Activated CD4-positive, alpha-beta T cell treated with anti-CD3 and anti-CD28 coated beads, Interleukin-2, Interleukin-6, amounts not matched to agents 100 ng/mL and 50 ng/mL, durations not matched to agents 16 hours and 8 hours (primary cell): ENCODE measurements at regions not wholly inside any gene's neighbourhood (a gene's known extent, or its start where the extent isn't known, plus 50 kb on each side); places are given as distances from the start of the nearest gene placed in this dataset.

Experiments used
- DNase-seq: peaks from one replicate; pipeline ENCODE4 v3.0.0-alpha.2; 2020

- no peak for DNase-seq
Measured at GRCh38 chr12:73372856-73373255, 1100.7 kb downstream of the TRHDE start.

DNA sequence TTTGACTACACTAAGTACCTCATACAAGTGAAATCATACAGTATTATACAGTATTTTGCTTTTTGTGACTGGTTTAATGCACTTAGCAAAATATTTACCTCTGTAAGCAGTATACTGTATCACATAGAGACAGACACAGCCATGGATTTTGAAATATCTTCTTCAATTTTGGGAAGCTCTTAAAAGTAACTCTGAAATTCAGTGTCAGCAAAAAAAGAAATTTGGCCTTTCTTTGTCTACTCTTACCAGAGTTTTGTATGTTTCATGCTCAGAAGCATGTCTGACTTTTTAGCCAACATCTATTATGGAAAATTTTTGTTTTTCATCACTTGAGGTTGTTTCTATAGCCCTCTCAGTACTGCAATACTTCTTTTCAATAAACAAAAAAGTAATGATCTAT, 1102.2 kb downstream of the TRHDE start:
- no peak for DNase-seq

DNA sequence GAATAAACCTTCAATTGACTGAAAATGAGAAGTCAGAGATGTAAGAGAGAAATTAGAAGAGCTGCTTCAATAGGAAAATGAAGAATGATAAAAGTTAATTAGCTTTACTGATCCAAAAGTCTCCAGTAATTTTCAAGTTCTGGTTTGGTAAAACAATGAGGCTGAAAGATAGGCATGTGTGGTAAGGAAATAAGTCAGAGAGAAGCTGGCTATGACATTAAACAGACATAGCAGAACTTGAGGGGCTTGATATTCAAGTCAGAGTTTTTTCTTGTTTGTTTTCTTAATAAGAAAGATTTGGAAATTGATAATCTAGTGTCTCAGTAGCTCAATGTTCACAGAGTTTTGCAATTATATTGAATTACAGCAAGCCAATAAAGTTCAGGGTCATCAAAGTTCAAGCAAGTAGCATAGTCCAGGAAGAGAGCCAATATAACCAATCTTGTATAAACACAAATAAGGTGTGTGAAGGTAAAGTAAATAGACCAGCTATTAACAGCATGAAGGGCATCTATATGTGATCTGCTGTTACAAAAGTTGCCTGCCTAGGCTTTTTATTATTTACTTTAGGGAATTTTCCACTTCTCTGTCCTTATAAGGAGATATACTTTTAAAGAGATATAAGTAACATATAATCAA, 1111.5 kb downstream of the TRHDE start:
- no peak for DNase-seq

- no peak for DNase-seq
Measured at GRCh38 chr12:73384592-73384991, 1112.4 kb downstream of the TRHDE start.

DNA sequence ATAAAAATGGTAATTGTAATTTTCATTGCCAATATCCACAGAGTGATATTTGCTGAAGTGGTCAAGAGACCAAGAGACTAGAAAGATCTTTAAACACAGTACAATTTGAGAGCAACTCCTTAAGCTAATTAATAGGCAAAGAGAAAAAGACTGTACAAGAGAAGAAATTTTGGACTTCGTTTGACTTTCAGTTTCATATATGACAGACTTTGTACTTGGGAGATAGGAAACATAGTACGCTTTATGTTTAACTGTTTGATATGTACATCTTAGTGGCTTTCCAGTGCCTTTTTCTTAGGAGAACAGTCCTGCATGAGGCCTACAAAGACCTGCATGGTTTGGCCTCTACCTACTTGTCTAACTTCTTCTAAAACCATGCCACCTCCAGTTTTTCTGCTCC, 1118.1 kb downstream of the TRHDE start:
- DNase-seq: no peak

GRCh38 chr12:73413051-73413450, 1124.6 kb upstream of the ATXN7L3B start:
- no peak for DNase-seq

GRCh38 chr12:73413974-73414373, 1123.7 kb upstream of the ATXN7L3B start:
- no peak for DNase-seq

GRCh38 chr12:73414926-73415325, 1122.7 kb upstream of the ATXN7L3B start:
- no peak for DNase-seq

GRCh38 chr12:73418541-73418940, 1119.1 kb upstream of the ATXN7L3B start:
- no peak for DNase-seq

- DNase-seq: no peak
Measured at GRCh38 chr12:73421832-73422231, 1115.8 kb upstream of the ATXN7L3B start.

DNA sequence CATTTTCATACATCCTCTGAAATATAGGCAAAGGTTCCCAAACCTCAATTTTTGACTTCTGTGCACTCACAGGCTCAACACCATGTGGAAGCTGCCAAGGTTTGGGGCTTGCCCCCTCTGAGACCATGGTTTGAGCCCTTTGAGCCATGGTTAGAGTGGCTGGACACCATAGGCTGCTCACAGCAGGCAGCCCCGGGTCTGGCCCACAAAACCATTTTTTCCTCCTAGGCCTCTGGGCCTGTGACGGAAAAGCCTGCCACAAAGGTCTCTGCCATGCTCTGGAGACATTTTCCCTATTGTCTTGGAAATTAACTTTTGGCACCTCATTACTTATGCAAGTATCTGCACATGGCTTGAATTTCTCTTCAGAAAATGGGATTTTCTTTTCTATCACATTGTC, 1113.2 kb upstream of the ATXN7L3B start:
- no peak for DNase-seq

GRCh38 chr12:73445658-73446324, 1091.8 kb upstream of the ATXN7L3B start:
- DNase-seq: no peak

GRCh38 chr12:73452672-73453469, 1084.8 kb upstream of the ATXN7L3B start:
- DNase-seq: no peak

GRCh38 chr12:73460212-73460611, 1077.4 kb upstream of the ATXN7L3B start:
- DNase-seq: no peak

- DNase-seq: no peak
Measured at GRCh38 chr12:73465106-73465505, 1072.5 kb upstream of the ATXN7L3B start.

DNA sequence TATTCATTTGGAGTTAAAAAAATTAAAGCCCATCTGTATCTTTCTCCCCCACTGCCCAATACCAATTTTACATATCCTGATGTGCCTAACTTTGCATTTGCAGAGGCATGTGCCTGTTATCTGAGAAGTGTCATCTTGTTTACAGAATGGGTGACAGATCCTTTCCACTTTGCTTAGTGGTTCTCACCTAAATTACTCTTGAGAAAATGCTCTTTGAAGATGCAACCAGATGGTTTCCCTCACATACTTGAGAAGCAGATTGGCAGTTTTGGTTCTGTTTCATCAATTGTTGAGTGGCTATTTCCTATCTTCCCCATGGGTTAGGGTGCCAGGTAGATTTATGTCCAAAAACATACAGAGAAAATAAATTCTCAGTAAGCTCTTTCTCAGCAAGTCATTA, 1051.4 kb upstream of the ATXN7L3B start:
- no peak for DNase-seq

- no peak for DNase-seq
Measured at GRCh38 chr12:73506611-73507010, 1031.0 kb upstream of the ATXN7L3B start.

DNA sequence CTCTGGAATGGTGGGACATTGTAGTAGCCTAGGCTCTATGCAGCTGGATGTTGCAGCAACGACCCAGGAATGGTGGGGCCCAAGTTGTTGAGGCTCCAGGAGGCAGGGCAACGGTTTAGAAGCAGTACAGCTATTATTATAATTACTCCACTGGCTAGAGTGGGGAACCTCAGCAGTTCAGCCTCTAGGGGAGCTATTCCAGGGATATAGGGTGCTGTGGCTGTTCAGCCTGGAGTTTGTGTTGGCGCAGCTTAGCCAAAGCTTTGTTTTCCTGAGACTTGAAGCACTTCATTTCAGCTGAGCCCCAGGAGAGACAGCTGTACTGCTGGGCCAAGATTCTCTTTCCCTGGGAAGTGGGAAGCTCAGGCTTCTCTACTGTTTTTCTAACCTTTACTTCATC, 1023.0 kb upstream of the ATXN7L3B start:
- no peak for DNase-seq

DNA sequence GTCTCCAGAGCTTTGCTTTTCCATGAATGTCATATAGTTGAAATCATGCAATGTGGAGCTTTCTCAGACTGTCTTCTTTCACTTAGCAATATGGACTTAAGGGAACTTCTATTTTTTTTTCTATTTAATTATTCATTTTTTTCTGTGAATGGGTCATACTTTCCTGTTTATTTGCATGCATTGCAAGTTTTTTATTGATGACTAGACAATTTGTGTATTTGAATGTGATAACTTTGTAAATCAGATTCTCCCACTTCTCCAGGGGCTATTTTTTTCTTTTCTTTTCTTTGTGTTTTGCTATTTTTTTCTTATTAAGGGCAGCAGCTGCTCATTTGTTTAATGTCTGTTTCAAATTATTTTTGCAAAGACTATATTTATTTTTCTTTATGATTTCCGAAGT, 1019.8 kb upstream of the ATXN7L3B start:
- DNase-seq: no peak

DNA sequence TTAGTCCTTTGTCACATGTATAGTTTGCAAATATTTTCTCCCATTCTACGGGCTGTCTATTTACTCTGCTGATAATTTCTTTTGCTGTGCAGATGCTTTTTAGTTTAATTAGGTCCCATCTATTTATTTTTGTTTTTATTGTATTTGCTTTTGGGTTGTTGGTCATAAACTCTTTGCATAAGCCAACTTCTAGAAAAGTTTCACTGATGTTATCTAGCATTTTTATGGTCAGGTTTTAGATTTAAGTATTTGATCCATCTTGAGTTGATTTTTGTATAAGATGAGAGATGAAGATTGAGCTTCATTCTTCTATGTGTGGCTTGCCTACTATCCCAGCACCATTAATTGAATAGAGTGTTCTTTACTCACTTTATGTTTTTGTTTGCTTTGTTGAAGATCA, 1008.4 kb upstream of the ATXN7L3B start:
- no peak for DNase-seq

DNA sequence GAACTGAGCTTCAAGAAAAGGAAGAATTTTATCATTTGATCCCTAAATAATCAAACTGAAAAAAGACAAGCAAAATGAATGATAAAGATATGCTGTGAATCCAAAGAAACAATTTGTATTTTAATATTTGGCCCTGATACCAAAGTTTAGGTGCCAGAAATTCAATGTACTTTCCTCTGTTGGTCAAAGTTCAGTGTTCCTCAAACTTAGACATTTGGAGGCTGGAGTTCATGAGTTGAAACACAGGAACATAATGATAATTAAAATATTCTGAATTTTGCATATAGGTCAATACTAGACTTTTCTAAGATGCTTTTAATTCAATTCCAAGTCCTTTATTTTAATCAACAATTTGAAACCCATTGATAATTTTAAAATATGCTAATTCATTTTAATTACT, 1007.7 kb upstream of the ATXN7L3B start:
- DNase-seq: no peak

GRCh38 chr12:73531752-73532151, 1005.9 kb upstream of the ATXN7L3B start:
- no peak for DNase-seq

GRCh38 chr12:73547421-73547820, 990.2 kb upstream of the ATXN7L3B start:
- DNase-seq: no peak

DNA sequence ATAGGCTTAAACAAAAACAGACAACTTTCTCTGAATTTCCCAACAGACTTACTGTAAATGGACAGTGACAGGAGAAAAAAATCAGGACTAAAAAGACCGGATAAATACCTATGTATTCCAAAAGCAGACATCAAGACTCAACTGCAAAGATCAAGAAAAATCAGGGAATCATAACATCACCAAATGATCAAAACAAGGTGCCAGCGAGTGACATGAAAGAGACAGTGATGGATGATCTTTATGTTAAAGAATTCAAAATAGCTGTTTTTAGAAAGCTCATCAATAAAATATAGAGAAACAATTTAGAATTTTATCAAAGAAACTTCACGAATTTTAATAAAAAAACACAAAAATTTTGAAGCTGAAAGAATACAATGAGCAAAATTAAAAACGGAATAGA, 952.5 kb upstream of the ATXN7L3B start:
- DNase-seq: no peak
